ENCODE measurements at regions not wholly inside any gene's neighbourhood (a gene's known extent, or its start where the extent isn't known, plus 50 kb on each side); places are given as distances from the start of the nearest gene placed in this dataset.
"Not testable (repeated sequence)": the region's sequence is repeated elsewhere in the genome, so short reads cannot be mapped to it uniquely, and the experiment has no call there.

DNA sequence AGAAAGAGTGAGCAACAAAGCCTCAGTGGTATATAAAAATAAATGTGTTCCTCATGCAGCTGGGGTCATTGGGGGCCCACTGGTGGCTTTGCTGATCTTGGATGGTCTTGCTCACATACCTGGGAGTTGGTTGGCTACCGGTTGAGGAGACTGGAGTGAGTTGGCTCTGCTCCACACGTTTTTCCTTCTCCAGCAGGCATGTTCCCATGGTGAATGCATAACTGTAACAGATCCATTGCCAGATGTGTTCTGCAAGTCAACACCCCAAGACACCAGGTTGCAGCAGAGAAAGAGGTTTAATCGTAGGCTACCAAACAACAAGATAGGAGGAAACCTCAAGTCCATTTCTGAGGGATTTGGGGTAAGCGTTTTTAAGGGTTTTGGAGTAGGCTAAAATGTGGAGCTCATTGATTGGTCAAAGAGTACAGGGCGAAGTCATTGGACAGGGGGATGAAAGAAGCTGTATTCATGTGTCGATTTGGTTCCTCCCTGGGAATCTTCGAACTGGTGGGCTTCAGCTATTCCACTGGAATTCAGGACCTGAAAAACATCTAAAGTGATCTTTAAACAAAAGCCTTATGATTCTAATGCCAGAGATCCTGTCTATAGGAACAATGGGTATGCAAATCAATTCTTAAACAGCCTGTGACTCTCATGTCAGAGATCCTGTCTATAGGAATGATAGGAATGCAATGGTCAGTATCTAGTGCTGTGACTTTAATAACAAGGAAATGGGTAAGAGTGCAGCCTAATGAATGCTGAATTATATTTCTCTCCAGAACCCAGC lies 467.5 kb upstream of the C16orf82 start:
- no peak for DNase-seq

DNA sequence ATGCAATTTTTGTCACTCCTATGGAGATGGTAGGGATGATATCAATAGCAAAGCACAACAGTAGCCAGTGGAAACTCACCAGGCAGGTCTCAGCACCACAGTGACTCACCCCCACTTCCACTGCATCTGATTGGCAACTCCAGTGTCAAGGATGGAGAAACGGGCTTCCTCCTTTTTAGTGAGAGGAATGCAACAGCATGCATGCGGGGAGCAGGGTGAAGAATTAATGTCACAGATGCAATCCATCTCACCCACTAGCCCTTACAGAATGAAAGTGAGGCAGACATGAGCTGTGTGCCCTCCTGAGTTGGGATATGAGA lies 467.0 kb upstream of the C16orf82 start:
- DNase-seq = no peak

DNA sequence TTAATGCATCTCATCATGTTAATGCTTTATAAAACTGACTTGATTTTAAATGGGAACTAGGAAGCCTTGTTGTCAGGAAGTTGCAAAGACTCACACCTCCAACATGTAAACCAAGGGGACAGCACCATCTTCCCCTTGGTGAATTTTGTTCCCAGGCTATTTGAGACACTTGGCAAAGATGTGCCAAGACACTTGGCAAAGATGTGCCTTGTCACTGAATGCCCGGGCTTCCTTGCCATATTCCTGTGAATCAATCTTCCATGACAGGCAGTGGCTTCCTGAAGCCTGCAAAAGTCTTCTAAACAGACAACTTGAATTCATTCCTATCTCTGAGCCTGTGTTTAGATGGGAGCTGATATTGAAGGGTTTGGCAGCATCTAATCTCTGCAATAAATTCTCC lies 465.4 kb upstream of the C16orf82 start:
- no peak for DNase-seq

DNA sequence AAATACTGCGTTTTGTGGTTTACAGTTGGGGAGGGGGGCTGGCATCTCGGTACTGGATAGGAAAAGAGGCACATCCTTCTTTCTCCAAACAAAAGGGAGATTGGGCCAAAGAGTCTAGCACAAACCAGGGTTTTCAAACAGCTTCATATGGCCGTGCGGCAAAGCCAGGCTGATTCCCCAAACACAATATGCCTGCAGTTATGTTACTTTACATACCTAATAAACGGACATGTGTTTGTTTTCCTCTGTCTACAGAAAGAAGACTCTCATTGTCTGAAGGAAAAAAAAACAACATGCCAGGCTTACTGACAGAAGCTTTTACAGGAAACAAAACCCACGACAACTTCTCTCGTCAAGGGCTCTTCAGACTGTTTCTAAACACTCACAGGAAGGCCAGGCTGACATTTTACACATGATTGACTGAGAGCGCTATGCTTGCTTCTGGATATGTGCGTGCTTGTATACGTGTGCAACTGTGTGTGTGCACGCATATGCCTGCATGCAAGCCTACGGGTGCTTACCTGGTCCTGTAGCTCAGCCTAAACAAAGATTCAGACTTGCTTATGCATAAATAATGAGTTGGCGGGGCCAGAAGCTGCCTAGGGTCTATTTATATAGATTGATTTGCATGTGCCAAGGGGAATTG lies 461.0 kb upstream of the C16orf82 start:
- peak; percentile 92 for DNase-seq

DNA sequence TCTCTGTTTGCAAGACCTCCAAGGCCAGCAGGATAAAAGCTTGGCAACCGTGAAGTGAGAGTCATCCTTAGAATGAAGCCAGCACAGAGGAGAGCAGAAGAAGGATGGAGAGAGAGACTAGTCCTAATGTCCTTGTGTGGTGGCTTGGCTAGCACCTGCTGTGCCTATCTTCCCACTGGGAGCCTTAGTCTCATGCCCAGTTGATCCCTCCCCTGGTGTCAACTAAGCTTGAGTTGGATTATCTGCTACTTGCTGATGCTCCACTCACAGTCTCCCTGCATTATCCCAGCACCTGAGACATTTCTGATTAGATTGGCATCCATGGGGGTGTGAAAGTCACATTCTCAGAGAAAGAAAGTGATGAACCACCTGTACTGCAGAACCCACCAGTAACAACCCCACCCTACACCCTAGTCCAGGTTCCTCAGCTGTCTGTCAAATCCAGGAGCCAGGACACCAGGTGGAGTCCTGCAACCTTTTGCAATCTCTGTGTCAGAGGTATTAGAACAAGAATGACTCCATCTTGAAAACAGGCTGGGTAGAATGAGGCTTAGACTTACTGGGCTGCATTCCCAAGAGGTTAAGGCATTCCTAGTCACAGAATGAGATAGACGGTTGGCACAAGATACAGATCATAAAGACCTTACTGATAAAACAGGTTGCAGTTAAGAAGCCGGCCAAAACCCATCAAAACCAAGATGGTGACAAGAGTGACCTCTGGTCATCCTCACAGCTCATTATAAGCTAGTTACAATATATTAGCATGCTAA lies 460.2 kb upstream of the C16orf82 start:
- no peak for DNase-seq

DNA sequence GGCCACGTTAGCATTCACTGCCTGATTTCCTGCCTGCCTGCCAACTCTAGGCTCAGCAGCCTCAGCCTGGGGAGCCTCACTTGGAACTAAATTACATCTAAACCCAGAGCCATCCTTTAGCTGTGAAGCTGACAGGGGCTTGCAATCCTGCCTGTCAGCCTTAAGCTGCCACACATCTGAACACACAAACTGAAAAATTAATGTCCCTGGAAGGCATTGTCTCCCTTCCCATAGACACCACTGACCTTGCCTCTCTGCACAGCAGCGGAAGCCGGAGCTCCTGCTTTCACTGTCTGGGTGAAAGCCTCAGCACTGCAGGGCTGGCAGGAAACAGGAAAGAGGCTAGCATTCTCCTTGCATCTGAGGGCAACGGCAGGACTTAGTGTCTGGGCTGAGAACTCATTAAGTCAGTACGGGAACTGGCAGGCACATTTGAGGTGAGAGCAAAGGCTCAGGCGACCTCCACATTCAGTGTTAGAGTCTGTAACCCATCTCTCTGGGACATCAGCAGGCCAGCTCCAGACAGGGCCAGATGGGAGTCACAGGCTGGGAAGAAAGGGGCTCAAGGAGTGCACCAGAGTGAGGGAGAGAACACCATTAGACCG lies 452.4 kb upstream of the C16orf82 start:
- no peak for DNase-seq

DNA sequence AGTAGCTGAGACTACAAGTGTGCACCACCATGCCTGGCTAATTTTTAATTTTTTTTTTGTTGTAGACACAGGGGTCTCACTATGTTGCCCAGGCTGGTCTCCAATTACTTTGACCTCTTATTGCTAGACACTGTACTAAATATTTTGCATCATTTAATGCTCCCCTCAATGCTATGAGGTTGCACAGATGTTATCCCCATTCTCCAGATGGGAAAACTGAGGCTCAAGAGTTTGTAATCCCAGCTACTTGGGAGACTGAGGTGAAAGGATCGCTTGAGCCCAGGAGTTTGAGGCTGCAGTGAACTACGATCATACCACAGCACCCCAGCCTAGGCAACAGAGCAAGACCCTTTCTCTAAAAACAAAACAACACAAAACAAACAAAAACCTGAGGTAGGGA lies 443.3 kb upstream of the C16orf82 start:
- no peak for DNase-seq

DNA sequence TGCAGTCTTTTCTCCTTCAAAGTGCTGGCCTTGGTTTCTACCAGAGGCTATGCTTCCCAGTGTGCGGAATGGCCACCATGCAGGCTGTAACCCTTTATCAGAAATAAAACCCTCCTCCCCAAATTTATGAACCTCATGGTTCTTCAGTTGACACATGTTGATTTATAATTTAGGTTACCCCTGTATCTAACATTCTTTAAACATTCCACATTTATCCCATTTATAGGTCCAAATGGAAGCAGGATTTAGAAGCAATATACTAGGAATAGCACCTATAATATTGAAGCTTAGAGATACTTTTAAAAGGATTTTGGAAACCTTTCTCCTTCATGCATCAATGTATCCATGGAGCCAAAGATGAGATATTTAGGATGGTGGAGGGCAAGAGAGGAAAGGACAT lies 438.8 kb upstream of the C16orf82 start:
- no peak for DNase-seq

DNA sequence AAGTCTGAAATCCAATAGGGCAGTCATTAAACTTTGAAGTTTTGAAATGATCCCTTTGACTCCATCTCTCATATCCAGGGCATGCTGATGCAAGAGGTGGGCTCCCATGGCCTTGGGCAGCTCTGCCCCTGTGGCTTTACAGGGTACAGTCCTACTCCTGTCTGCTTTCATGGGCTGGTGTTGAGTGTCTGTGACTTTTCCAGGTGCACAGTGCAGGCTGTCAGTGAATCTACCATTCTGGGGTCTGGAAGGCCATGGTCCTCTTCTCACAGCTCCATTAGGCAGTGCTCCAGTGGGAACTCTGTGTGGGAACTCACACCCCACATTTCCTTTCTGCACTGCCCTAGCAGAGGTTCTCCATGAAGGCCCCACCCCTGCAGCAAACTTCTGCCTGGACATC lies 435.4 kb upstream of the C16orf82 start:
- not testable (repeated sequence) for DNase-seq

DNA sequence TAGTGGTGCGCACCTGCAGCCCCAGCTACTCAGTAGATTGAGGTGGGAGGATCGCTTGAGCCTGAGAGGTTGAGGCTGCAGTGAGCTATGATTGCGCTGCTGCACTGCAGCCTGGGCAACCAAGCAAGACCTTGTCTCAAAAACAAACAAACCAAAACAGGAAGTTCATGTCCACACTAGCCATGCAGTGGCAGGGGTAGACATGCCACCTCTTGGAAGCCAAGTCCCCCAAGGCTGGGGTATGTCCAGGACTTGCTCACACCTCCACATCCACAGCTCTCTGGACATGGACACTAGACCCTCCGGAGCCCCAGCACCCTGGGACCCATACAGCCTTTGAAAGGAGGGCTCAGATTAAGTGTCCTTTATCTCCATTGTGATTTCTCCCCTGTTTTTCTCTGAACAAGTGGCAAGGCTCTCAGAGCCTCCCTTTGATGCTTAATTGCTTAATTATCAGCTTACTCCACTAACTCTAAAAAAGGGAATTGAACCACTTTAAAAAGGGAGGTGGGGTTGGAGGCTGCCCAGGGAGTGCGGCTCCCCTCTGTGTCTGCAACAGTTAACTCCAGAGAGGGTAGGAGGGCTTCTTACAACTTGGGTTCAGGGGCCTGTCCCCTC lies 424.6 kb upstream of the C16orf82 start:
- DNase-seq = peak; percentile 23

DNA sequence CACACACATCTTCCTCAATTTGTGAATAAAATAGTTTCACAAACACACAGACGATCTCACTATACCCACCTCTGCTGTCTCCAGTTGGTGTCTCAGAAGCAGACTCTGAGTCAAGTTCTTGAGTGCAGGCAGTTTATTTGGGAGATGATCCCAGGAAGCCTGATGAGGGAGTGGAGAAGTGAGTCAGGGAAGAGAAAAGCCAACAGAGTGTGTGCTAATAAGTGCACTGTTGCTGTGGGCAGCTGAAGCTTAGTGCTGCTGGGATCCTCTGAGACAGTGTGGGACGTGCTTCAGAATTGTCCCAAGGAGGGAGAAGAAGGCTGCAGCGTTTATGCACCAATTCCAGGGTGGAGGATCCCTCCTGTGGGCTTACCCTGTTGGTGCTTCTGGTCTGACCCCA lies 423.2 kb upstream of the C16orf82 start:
- DNase-seq = no peak

DNA sequence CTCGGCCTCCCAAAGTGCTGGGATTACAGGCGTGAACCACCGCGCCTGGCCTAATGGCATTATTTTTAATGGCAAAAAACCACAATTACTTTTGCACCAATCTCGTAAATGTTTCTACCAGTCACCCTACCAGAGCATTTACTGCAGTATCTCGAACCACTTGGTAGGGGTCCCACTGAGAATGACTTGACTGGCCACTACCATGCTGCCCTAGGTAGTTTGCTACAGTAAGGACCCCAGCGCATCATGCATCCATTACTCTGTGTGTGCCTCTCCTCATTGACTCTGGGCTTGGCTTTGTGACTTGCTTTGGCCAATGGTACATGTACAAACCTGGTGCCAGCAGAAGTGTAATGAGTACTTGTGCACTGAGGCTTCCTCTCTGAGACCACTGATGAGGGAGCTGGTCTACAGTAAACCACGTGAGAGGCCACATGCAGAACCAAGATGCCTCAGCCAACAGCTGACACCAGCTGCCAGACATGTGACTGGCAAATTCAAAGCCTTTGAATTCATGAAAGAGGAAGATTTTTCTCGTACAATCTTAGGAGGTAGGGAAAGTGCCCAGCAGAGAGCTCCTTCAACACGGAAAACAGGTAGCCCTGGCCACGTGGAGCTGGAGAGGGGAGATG lies 421.7 kb upstream of the C16orf82 start:
- no peak for DNase-seq

DNA sequence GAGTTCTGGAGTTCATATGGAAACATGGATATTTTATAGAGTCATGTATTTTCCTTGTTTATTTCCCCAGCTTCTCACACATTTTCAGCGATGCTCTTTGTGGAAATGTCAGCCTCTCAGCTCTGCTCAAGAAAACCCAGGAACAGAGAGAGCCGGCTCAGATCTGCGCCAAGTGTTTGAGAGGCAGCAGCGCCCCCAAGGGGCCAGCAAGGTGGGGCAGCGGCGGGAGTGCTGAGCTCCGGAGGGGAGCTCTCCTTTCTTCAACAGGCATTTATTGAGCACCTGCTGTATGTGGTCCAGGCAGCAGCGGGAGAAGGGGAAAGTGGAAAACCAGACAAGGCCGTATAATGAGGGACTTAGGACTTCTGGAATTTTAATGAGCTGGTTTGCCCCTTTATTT lies 421.1 kb upstream of the C16orf82 start:
- no peak for DNase-seq

DNA sequence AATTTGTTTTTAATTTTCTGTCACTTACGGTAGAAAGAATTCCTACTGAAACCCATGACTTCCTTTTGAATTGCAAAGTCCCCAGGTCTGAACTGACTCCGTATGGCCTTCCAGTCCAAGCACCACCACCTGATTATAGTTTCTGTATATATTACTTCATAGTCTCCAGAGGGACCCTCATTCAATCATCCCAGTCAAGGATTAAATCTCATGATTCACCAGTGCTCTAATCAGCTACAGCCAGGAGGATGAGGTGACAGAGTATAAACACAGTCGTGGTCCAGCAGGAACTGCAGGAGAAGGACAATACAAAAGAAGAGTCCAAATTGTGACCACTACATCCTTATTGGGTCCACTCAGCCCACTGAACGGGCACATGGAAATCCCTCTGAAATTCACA lies 418.9 kb upstream of the C16orf82 start:
- DNase-seq = no peak

DNA sequence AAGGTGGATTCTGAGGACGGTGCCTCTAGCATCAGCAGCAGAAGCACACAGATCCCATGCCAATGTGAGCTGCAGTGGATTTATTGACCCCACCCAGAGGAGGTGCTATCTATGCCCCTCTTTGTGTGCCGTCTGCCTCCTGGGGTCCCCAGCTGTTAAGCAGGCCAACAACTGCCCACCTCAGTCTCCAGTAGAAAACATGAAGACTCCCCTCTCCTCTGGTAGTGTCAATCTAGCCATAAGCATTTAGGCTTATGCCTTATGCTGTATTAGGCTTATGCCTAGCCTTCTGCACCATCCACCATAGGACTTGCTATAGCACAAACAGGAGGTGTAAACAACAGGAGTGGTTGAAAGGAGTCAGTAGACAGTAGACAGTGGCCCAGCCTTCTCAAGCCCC lies 417.9 kb upstream of the C16orf82 start:
- no peak for DNase-seq

DNA sequence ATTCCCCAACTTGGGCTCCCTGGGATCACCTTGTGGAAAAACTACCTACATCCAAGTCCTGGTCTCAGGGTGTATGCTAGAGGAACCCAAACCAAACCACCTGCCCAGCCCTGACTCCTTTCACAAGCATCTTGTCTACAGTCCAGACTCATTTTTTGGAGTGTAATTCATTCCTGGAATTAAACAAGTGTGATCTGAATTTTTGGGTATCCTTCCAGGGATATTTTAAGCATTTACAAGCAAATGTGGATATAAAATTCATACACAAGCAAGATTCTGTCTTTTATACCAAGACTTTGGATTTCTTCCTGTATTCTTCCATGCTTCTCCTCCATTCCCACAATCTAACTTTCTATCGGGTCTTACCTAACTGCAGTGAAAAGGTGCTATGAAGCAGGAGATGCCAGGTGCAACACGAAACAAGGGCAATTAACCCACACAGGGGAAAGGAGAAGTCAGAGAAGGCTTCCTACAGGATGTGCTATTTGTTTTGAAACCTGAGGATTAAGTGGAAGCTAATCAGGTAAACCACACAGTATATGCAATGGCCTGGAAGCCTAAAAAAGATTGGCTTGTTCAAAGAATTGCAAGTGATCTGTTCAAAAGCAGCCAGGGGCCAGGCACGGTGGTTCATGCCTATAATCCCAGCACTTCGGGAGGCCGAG lies 417.2 kb upstream of the C16orf82 start:
- peak; percentile 88 for DNase-seq

DNA sequence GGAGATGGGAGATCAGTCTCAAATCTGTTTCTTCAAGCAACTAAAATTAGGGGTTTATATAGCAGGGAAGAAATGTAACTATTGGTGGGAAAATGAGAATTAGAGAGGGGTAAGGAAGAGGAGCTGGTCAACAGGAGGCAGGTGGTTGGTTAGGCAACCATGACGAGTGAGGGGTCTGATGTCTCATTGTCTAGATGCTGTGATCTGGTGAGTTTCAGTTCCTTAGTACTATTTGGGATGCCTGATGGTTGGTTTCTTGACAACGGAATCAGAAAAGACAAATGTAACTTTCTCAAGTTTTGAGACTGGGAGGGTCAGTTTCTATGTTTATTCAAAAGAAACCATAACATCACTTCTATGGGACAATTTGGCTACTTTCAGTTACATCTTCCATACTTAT lies 415.3 kb upstream of the C16orf82 start:
- DNase-seq = no peak

DNA sequence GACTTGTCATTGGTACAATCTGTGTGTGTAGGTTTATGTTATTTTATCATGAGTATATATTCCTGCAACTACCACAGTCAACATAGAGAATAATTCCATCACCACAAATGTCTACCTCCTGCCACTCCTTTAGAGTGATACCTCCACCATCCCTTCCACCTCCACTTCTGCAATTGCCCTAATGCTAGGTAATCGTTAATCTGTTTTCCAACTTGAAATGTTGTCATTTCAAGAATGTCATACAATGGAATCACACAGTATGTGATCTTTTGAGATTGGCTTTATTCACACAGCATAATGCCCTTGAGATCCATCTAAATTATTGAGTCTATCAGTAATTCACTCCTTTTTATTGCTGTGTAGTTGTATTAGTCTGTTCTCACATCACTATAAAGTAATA lies 414.8 kb upstream of the C16orf82 start:
- DNase-seq = no peak

DNA sequence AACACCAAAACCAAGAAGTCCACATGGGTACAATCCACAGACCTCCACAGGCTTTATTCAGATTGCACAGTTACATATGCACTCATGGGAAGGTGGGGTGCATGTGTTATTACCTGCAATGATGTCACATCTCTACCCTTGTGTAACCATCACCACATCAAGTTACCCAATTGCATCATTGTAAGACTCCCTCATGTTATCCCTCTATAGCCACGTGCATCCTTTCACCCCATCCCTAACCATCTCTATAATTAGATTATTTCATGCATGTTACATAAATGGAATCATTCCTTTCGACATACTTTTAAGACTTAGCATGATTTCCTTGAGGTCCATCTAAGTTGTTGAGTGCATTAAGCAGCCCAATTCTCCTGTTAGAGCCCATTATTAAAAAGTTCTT lies 408.2 kb upstream of the C16orf82 start:
- no peak for DNase-seq

DNA sequence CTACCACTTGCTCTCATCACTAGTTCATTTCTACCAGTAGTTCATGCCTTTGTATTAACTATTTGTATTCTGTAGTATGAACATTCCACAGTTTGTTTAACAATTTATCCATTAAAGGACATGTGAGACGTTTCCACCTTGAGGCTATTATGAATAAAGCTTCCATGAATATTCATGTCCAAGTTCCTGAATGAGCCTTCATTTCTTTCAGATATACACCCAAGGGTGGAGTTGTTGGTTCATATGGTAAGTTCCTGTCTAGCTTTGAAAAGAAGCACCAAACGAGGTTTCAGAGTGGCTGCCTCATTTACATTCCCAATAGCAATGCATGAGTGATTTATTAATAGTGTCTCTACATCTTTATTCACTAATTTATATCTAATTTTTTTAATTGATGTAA lies 407.8 kb upstream of the C16orf82 start:
- no peak for DNase-seq

DNA sequence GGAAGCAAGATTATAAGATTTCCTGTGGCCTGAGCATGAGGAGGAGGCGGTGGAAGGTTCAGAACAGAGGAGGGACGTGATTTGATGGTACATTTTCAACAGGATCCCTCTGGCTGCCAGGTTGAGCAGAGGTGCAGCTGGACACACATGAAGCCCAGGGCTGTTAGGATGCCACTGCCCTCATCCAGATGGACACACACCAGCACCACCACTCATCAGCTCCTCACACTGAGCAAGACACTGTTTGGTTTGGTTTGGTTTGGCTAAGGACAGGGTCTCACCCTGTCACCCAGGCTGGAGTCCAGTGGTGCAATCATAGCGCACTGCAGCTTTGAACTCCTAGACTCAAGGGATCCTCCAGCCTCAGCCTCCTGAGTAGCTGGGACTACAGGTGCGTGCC lies 402.6 kb upstream of the C16orf82 start:
- DNase-seq = no peak

Measured in NCI-H510A (cell line).